K562 (cell line): ENCODE measurements at regions not wholly inside any gene's neighbourhood (a gene's known extent, or its start where the extent isn't known, plus 50 kb on each side); places are given as distances from the start of the nearest gene placed in this dataset.

Experiments
- ATAC-seq: fragments of 200-7000 bp; cut with Tn5 transposase; 3 replicates; pipeline ENCODE4 v1.9.1; 2020; ENCODE audit warnings: moderate library complexity
- BruUV-seq: library from RNA; stranded (reverse); fragments of 400-500 nt; replicated peaks from 2 replicates; lab custom pipeline; 2021; lab: Mats Ljungman, UMichigan
- CTCF ChIA-PET: fragments of 300-600 bp; formaldehyde crosslinking; extraction: SDS; loops from one replicate; lab custom pipeline; 2021; ENCODE audit warnings: low intra/inter-chr PET ratio; lab: Yijun Ruan, JAX
- POLR2A ChIA-PET: fragments of 300-600, 350-650 bp; sonication (Branson Sonifier 250); formaldehyde crosslinking; extraction: SDS; loops from one replicate; lab custom pipeline; 2021; ENCODE audit warnings: antibody characterized with exemption, inconsistent platforms; lab: Yijun Ruan, JAX
- DNase-seq, 4 experiments: peaks; one replicate each; pipeline versions ENCODE4 v3.0.0 to v3.0.0-alpha.2; 2011 to 2018; ENCODE audit warnings: low spot score in 3 of 4, mixed read lengths in 3 of 4; ENCODE audit errors: extremely low read depth in 1 of 4
- FAIRE-seq: peaks from 2 replicates; lab custom pipeline; 2011; peaks lifted over from hg19 to GRCh38; lab: Jason Lieb, UNC
- H2AFZ ChIP-seq: 2 replicates; pipeline ENCODE4 v1.6.0; 2011; ENCODE audit warnings: low read depth, low read length, control low read depth, inconsistent platforms
- H3K27ac ChIP-seq: fragments of 200-600 bp; 3 replicates; pipeline ENCODE4 v1.8.0; 2011; ENCODE audit warnings: low read depth, mild to moderate bottlenecking, control low read depth, inconsistent platforms, low read length, moderate library complexity, mixed read lengths; ENCODE audit errors: extremely low read depth
- H3K27me3 ChIP-seq, 2 experiments: fragments of 300-600 bp in 1 of 2; 2 replicates in 1 of 2; 3 replicates in 1 of 2; pipeline versions ENCODE4 v1.6.0 to v1.8.0; 2011; ENCODE audit warnings: inconsistent platforms in 2 of 2, low read length in 2 of 2, mild to moderate bottlenecking in 1 of 2, mixed read lengths in 1 of 2, moderate library complexity in 1 of 2; ENCODE audit not compliant: control insufficient read depth in 2 of 2, insufficient read depth in 2 of 2
- H3K36me3 ChIP-seq: fragments of 300-600 bp; 3 replicates; pipeline ENCODE4 v1.8.0; 2011; ENCODE audit warnings: mild to moderate bottlenecking, low read length, inconsistent platforms; ENCODE audit not compliant: control insufficient read depth, insufficient read depth
- H3K4me1 ChIP-seq, 2 experiments: fragments of 200-600 bp in 1 of 2; replicated peaks in 1 of 2; 2 replicates in 1 of 2; 3 replicates in 1 of 2; pipeline versions ENCODE4 v1.5.1 to v1.8.0; 2011; ENCODE audit warnings: inconsistent platforms in 2 of 2, low read length in 2 of 2, mild to moderate bottlenecking in 1 of 2, mixed read lengths in 1 of 2, moderate library complexity in 1 of 2; ENCODE audit not compliant: control insufficient read depth in 2 of 2, insufficient read depth in 2 of 2
- H3K4me2 ChIP-seq: 2 replicates; pipeline ENCODE4 v1.6.1; 2011; ENCODE audit warnings: low read length, control low read depth, inconsistent platforms, mixed read lengths; ENCODE audit not compliant: insufficient read depth
- H3K4me3 ChIP-seq: fragments of 200-600 bp; sonication (generic), shearing (Covaris generic); 2 replicates; pipeline ENCODE4 v1.5.1; 2016; ENCODE audit warnings: control low read depth, inconsistent platforms
- H3K79me2 ChIP-seq: fragments of 200-600 bp; 3 replicates; pipeline ENCODE4 v1.8.0; 2011; ENCODE audit warnings: low read length, inconsistent platforms; ENCODE audit not compliant: control insufficient read depth, insufficient read depth
- H3K9ac ChIP-seq, 2 experiments: 2 replicates each; pipeline versions ENCODE4 v1.6.0 to v1.6.1; 2011; ENCODE audit warnings: low read depth in 2 of 2, low read length in 2 of 2, control low read depth in 1 of 2, inconsistent platforms in 1 of 2, mild to moderate bottlenecking in 1 of 2, mixed read lengths in 1 of 2; ENCODE audit not compliant: insufficient read depth in 1 of 2
- H3K9me1 ChIP-seq: one replicate; pipeline ENCODE4 v1.6.0; 2011; ENCODE audit warnings: inconsistent platforms, mild to moderate bottlenecking, low read length, moderate library complexity; ENCODE audit not compliant: control insufficient read depth, insufficient read depth
- H3K9me3 ChIP-seq: replicated peaks from 2 replicates; pipeline ENCODE4 v1.5.1; 2011; ENCODE audit warnings: low read depth, low read length, inconsistent platforms; ENCODE audit not compliant: control insufficient read depth, insufficient read depth
- H4K20me1 ChIP-seq: replicated peaks from 2 replicates; pipeline ENCODE4 v1.6.1; 2011; ENCODE audit warnings: low read length, inconsistent platforms, mixed read lengths; ENCODE audit not compliant: control insufficient read depth, insufficient read depth
- ELF4 ChIP-seq: fragments of 450-650 bp; formaldehyde crosslinking; IDR thresholded peaks from 2 replicates; pipeline ENCODE4 v1.4.0; 2022; ENCODE audit warnings: missing genetic modification characterization
- HBP1 ChIP-seq: fragments of 450-650 bp; formaldehyde crosslinking; IDR thresholded peaks from 2 replicates; pipeline ENCODE4 v1.4.0; 2022; ENCODE audit warnings: missing genetic modification characterization
- NCOA2 ChIP-seq, 2 experiments: fragments of 450-650 bp; IDR thresholded peaks; 2 replicates each; pipeline ENCODE4 v1.6.1; 2018; ENCODE audit warnings: mild to moderate bottlenecking in 2 of 2, moderate library complexity in 1 of 2; ENCODE audit not compliant: partially characterized antibody in 2 of 2
- RAD51 ChIP-seq: fragments of 450-650 bp; IDR thresholded peaks from 2 replicates; pipeline ENCODE4 v1.7.1; 2016; ENCODE audit warnings: low read depth, mild to moderate bottlenecking, borderline replicate concordance
- SMARCA5 ChIP-seq: fragments of 450-650 bp; IDR thresholded peaks from 2 replicates; pipeline ENCODE4 v1.6.1; 2016
- WGBS: fragments of 100-300 bp; shearing (Covaris generic); methylation state at CpG from one replicate; pipeline ENCODE4 v1.1.6; 2016; ENCODE audit warnings: low coverage, mixed read lengths; ENCODE audit not compliant: insufficient coverage; ENCODE audit errors: missing lambda C conversion rate; 5-methylcytosine and 5-hydroxymethylcytosine counted together
- in situ Hi-C: fragments of 300-500 bp; cut with MboI; formaldehyde crosslinking; loops from 4 replicates; pipeline ENCODE4 v1.15.0; 2018; ENCODE audit warnings: inconsistent platforms, mixed read lengths
- intact Hi-C: fragments of 100-400 bp; cut with micrococcal nuclease; formaldehyde crosslinking; loops from 2 replicates; pipeline ENCODE4 v1.14.2; 2022

GRCh38 chrX:56068274-56068758 is 163.8 kb upstream of the KLF8 start:
- H3K9me1 ChIP-seq, result no peaks in the 10 kb centered on the region
- intact Hi-C loops (no loop called here), in situ Hi-C loops (no loop called here)
- no peaks in the 10 kb centered on the region for H4K20me1 ChIP-seq
- 5% methylated on average over 4 of the region's 4 CpGs for WGBS
- H3K4me1 ChIP-seq, result no peaks in the 10 kb centered on the region
- BruUV-seq, result no TSS peak
- H3K27me3 ChIP-seq, result no peaks in the 10 kb centered on the region
- no peak overlapping the region for H2AFZ ChIP-seq
- no peak overlapping the region for H3K4me3 ChIP-seq
- H3K4me2 ChIP-seq, result no peak overlapping the region
- ChIA-PET CTCF (no interaction called here), POLR2A (no interaction called here)
- no peaks in the 10 kb centered on the region for H3K9me3 ChIP-seq
- TF ChIP-seq NCOA2 (IDR thresholded peaks at IDR 0.05; ENCODE audit: partially characterized antibody in 2 of 2) (no peak), ELF4 (CRISPR knock-in tag) (no peak), HBP1 (CRISPR knock-in tag) (no peak), SMARCA5 (no peak), RAD51 (no peak)
- H3K79me2 ChIP-seq, result no peaks in the 10 kb centered on the region
- H3K27ac ChIP-seq, result no peak overlapping the region
- H3K36me3 ChIP-seq, result no peaks in the 10 kb centered on the region
- FAIRE-seq (no peak), ATAC-seq (no peak), DNase-seq (no peak)
- H3K9ac ChIP-seq, result no peak overlapping the region
